Endothelial cell (in vitro differentiated cells): ENCODE measurements at regions not wholly inside any gene's neighbourhood (a gene's known extent, or its start where the extent isn't known, plus 50 kb on each side); places are given as distances from the start of the nearest gene placed in this dataset.
"Not testable (repeated sequence)": the region's sequence is repeated elsewhere in the genome, so short reads cannot be mapped to it uniquely, and the experiment has no call there.

Source experiments
- DNase-seq: peaks from one replicate; pipeline ENCODE4 v3.0.0; 2021; ENCODE audit warnings: low spot score
- H3K27ac Mint-ChIP-seq: one replicate; pipeline ENCODE4 v1.8.0; 2021; ENCODE audit warnings: mixed read lengths, inconsistent platforms; ENCODE audit not compliant: unreplicated experiment
- H3K27me3 Mint-ChIP-seq: one replicate; pipeline ENCODE4 v1.8.0; 2021; ENCODE audit warnings: mild to moderate bottlenecking, moderate library complexity, mixed read lengths, inconsistent platforms; ENCODE audit not compliant: unreplicated experiment
- H3K36me3 Mint-ChIP-seq: one replicate; pipeline ENCODE4 v1.8.0; 2021; ENCODE audit warnings: mild to moderate bottlenecking, low read depth, mixed read lengths, inconsistent platforms; ENCODE audit not compliant: unreplicated experiment
- H3K4me1 Mint-ChIP-seq: one replicate; pipeline ENCODE4 v1.8.0; 2021; ENCODE audit warnings: mild to moderate bottlenecking, mixed read lengths, inconsistent platforms; ENCODE audit not compliant: unreplicated experiment
- H3K4me3 Mint-ChIP-seq: one replicate; pipeline ENCODE4 v1.8.0; 2021; ENCODE audit warnings: mild to moderate bottlenecking, mixed read lengths, inconsistent platforms; ENCODE audit not compliant: unreplicated experiment
- H3K9me3 Mint-ChIP-seq: one replicate; pipeline ENCODE4 v1.8.0; 2021; ENCODE audit warnings: mixed read lengths, inconsistent platforms; ENCODE audit not compliant: unreplicated experiment
- CTCF ChIP-seq: fragments of 200-600 bp; sonication (generic); IDR thresholded peaks from one replicate; pipeline ENCODE4 v1.5.0; 2021; ENCODE audit warnings: antibody characterized with exemption; ENCODE audit not compliant: unreplicated experiment

GRCh38 chr10:30527623-30528428 lies 93.8 kb downstream of the MAP3K8 start:
- Mint-ChIP-seq H3K27ac (no peak overlapping the region), H3K27me3 (peaks cover 4% of the 10 kb centered on the region), H3K9me3 (no peaks in the 10 kb centered on the region), H3K36me3 (no peaks in the 10 kb centered on the region), H3K4me3 (no peak overlapping the region), H3K4me1 (no peaks in the 10 kb centered on the region)
- TF ChIP-seq CTCF, result no peak
- DNase-seq, result no peak

- H3K27ac Mint-ChIP-seq, H3K36me3 Mint-ChIP-seq, H3K9me3 Mint-ChIP-seq, H3K4me1 Mint-ChIP-seq, H3K27me3 Mint-ChIP-seq, H3K4me3 Mint-ChIP-seq, DNase-seq: not testable (repeated sequence)
These were observed 88.7 kb downstream of the MAP3K8 start for GRCh38 chr10:30522661-30523078.

- Mint-ChIP-seq H3K9me3 (no peaks in the 10 kb centered on the region), H3K27me3 (peaks cover 5% of the 10 kb centered on the region), H3K4me1 (no peaks in the 10 kb centered on the region), H3K4me3 (no peak overlapping the region), H3K27ac (no peak overlapping the region), H3K36me3 (no peaks in the 10 kb centered on the region)
- TF ChIP-seq CTCF, result no peak
- no peak for DNase-seq
These were observed 84.9 kb downstream of the MAP3K8 start for GRCh38 chr10:30518907-30519306.
